ENCODE measurements at regions not wholly inside any gene's neighbourhood (a gene's known extent, or its start where the extent isn't known, plus 50 kb on each side); places are given as distances from the start of the nearest gene placed in this dataset.

GRCh38 chr14:95818581-95818980 is 58.1 kb upstream of the TUNAR start (continued):
- TF ChIP-seq BCL11A (IDR thresholded peaks at IDR 0.05; ENCODE audit: low read depth in 2 of 2, low read length in 2 of 2): no peak
- no peak for TF ChIP-seq CBX8 (IDR thresholded peaks at IDR 0.05; ENCODE audit: borderline replicate concordance, low read depth, low read length)
- no peak for TF ChIP-seq CHD1 (IDR thresholded peaks at IDR 0.05; ENCODE audit: low read depth, low read length)
- no peak for TF ChIP-seq SIN3A (conservative IDR thresholded peaks at IDR 0.05 in 1 of 2, IDR thresholded peaks at IDR 0.05 in 1 of 2; ENCODE audit: low read depth in 1 of 2, low read length in 2 of 2)
- TF ChIP-seq, protein P1, sequence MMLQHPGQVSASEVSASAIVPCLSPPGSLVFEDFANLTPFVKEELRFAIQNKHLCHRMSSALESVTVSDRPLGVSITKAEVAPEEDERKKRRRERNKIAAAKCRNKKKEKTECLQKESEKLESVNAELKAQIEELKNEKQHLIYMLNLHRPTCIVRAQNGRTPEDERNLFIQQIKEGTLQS (IDR thresholded peaks at IDR 0.05; ENCODE audit: insufficient read depth, low read depth, low read length): no peak

All from H1 (cell line).